ENCODE measurements at regions not wholly inside any gene's neighbourhood (a gene's known extent, or its start where the extent isn't known, plus 50 kb on each side); places are given as distances from the start of the nearest gene placed in this dataset.

DNA sequence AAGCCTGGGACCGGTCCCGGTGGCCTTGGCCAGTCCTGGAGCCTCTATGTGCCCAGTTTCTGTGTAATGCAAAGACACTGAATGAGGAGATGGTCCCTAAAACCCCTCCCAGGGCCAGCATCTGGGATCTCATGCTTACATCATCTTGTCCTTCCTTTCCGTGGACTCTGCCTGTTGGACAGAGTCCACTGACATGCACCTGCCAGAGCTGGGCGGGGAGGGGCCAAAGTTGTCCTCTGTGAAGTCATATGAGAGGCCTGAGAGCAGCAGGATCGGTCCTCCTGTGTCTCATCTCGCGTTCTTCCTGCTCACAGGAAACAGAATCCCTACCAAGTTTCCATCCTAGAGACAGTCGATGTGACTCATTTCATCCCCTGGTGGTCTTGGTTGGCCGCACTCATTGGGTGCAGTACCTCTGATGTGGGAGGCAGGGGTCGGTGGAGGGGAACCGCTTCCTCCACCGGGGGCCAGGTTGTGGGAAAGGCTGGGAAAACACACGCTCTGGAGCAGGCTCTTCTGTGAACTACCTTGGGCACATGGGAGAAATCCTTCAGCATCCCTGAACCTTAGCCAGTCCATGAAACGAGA lies 389.6 kb upstream of the PODXL start:
- TF ChIP-seq POLR2A (IDR thresholded peaks at IDR 0.05) = no peak
- TF ChIP-seq, protein P1, sequence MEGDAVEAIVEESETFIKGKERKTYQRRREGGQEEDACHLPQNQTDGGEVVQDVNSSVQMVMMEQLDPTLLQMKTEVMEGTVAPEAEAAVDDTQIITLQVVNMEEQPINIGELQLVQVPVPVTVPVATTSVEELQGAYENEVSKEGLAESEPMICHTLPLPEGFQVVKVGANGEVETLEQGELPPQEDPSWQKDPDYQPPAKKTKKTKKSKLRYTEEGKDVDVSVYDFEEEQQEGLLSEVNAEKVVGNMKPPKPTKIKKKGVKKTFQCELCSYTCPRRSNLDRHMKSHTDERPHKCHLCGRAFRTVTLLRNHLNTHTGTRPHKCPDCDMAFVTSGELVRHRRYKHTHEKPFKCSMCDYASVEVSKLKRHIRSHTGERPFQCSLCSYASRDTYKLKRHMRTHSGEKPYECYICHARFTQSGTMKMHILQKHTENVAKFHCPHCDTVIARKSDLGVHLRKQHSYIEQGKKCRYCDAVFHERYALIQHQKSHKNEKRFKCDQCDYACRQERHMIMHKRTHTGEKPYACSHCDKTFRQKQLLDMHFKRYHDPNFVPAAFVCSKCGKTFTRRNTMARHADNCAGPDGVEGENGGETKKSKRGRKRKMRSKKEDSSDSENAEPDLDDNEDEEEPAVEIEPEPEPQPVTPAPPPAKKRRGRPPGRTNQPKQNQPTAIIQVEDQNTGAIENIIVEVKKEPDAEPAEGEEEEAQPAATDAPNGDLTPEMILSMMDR (IDR thresholded peaks at IDR 0.05) = no peak

All from right lobe of liver (tissue), 4 donors.